ENCODE measurements at regions not wholly inside any gene's neighbourhood (a gene's known extent, or its start where the extent isn't known, plus 50 kb on each side); places are given as distances from the start of the nearest gene placed in this dataset.

GRCh38 chr10:3484306-3485056 lies 300.5 kb downstream of the KLF6 start:
- no peak overlapping the region for H3K4me3 ChIP-seq (replicated peaks; ENCODE audit: low read depth, low read length)
- peak; percentile 44 for DNase-seq (ENCODE audit: low read depth)
- no peak for TF ChIP-seq CTCF (IDR thresholded peaks at IDR 0.05; ENCODE audit: low read length, missing control alignments)

GRCh38 chr10:3482200-3482993 lies 302.6 kb downstream of the KLF6 start:
- no peak for TF ChIP-seq CTCF (IDR thresholded peaks at IDR 0.05; ENCODE audit: low read length, missing control alignments)
- DNase-seq (ENCODE audit: low read depth) = peak; percentile 94
- H3K4me3 ChIP-seq (replicated peaks; ENCODE audit: low read depth, low read length) = peak overlapping the region; percentile 20

GRCh38 chr10:3481496-3481895 lies 303.5 kb downstream of the KLF6 start:
- H3K4me3 ChIP-seq (replicated peaks; ENCODE audit: low read depth, low read length) = no peak overlapping the region
- no peak for DNase-seq (ENCODE audit: low read depth)
- TF ChIP-seq CTCF (IDR thresholded peaks at IDR 0.05; ENCODE audit: low read length, missing control alignments) = no peak

GRCh38 chr10:3480990-3481315 lies 304.1 kb downstream of the KLF6 start:
- DNase-seq (ENCODE audit: low read depth) = no peak
- no peak overlapping the region for H3K4me3 ChIP-seq (replicated peaks; ENCODE audit: low read depth, low read length)
- TF ChIP-seq CTCF (IDR thresholded peaks at IDR 0.05; ENCODE audit: low read length, missing control alignments) = no peak

- no peak for DNase-seq (ENCODE audit: low read depth)
- TF ChIP-seq CTCF (IDR thresholded peaks at IDR 0.05; ENCODE audit: low read length, missing control alignments) = no peak
Observed at GRCh38 chr10:3480281-3480989, 304.6 kb downstream of the KLF6 start.

GRCh38 chr10:3478632-3479240 lies 306.2 kb upstream of the PITRM1 start:
- no peak overlapping the region for H3K4me3 ChIP-seq (replicated peaks; ENCODE audit: low read depth, low read length)
- no peak for DNase-seq (ENCODE audit: low read depth)
- no peak for TF ChIP-seq CTCF (IDR thresholded peaks at IDR 0.05; ENCODE audit: low read length, missing control alignments)

More at GRCh38 chr10:3480281-3480989, 304.6 kb downstream of the KLF6 start:
- H3K4me3 ChIP-seq (replicated peaks; ENCODE audit: low read depth, low read length) = no peak overlapping the region
